HFFc6 (cell line): ENCODE measurements at regions not wholly inside any gene's neighbourhood (a gene's known extent, or its start where the extent isn't known, plus 50 kb on each side); places are given as distances from the start of the nearest gene placed in this dataset.

Experiments used
- DNase-seq: peaks from one replicate; pipeline ENCODE4 v3.0.0-alpha.2; 2018
- H3K27ac Mint-ChIP-seq: 2 replicates; pipeline ENCODE4 v1.8.0; 2020; ENCODE audit warnings: mild to moderate bottlenecking, mixed read lengths
- H3K27me3 Mint-ChIP-seq: 2 replicates; pipeline ENCODE4 v1.8.0; 2021; ENCODE audit warnings: mild to moderate bottlenecking, moderate library complexity, mixed read lengths; ENCODE audit not compliant: insufficient read depth
- H3K36me3 Mint-ChIP-seq: 2 replicates; pipeline ENCODE4 v1.8.0; 2021; ENCODE audit warnings: low read depth, mixed read lengths
- H3K4me1 Mint-ChIP-seq: 2 replicates; pipeline ENCODE4 v1.8.0; 2020; ENCODE audit warnings: low read depth, mixed read lengths
- H3K4me3 Mint-ChIP-seq: 2 replicates; pipeline ENCODE4 v1.8.0; 2020; ENCODE audit warnings: mild to moderate bottlenecking, moderate library complexity, mixed read lengths
- H3K9me3 Mint-ChIP-seq: 2 replicates; pipeline ENCODE4 v1.8.0; 2020; ENCODE audit warnings: mild to moderate bottlenecking, mixed read lengths
- CTCF ChIP-seq: fragments of 200-600 bp; sonication (generic); IDR thresholded peaks from 2 replicates; pipeline ENCODE4 v1.5.0; 2021; ENCODE audit warnings: antibody characterized with exemption, mild to moderate bottlenecking

DNA sequence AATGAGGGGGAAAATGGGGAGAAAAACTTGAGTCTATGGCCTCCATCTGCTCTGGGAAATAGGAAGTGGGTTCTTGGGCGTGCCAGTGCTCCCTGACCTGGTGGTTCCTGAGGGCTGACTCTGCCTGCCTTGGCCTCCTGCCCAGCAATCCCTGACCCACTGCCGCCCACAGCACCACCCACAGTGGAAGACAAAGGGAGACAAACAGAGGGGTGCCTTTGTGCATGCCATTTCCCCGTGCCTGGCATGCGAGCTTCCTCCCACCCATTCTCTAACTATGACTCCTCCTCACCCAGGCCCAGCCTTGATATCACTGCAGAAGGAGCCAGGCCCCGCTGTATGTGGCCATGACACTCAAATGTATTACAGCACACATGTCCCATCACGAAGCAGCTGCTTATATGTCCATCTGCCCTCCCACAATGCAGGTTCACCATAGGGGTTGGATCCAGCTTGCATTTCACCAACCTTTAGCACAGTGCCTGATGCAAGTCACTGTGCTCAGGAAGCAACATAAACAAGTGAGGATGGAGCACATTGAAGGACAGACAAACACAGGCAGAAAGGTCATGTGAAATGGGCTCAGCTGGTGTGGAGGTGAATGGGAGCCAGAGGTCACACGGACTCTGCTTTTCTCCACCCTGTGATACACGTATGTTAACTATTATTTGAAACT lies 84.4 kb downstream of the ADRB2 start:
- DNase-seq = peak; percentile 57
- H3K27ac Mint-ChIP-seq = peak overlapping the region; percentile 94
- no peaks in the 10 kb centered on the region for H3K27me3 Mint-ChIP-seq
- H3K4me1 Mint-ChIP-seq = peaks cover 94% of the 10 kb centered on the region
- peak overlapping the region; percentile 4 for H3K4me3 Mint-ChIP-seq
- H3K9me3 Mint-ChIP-seq = no peaks in the 10 kb centered on the region
- no peaks in the 10 kb centered on the region for H3K36me3 Mint-ChIP-seq
- TF ChIP-seq CTCF = no peak

- Mint-ChIP-seq H3K27me3 (no peaks in the 10 kb centered on the region), H3K36me3 (no peaks in the 10 kb centered on the region), H3K4me3 (peak overlapping the region; percentile 4; the same call in 1 of the 2 replicates), H3K27ac (peak overlapping the region; percentile 94), H3K4me1 (peaks cover 97% of the 10 kb centered on the region), H3K9me3 (no peaks in the 10 kb centered on the region)
- TF ChIP-seq CTCF = no peak
- no peak for DNase-seq
Measured at GRCh38 chr5:148911386-148911785, 85.0 kb downstream of the ADRB2 start.

DNA sequence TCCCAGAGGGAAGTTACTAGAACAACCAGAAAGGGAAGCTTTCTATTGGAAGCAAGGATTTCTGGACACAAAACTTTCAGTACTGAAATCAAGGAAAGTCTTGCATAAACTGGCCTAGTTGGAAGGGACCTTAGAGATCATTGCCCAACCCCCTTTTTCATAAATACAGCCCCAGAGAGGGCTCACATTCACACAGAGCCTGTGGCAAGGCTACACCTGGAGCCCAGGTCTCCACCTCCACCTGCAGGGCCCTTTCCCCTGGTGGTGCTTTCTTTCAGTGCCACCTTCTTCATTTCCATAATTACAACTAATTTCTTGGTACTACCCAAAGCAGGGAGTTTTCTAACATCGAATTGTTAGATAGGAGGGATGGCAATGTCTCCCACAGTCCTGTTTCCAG lies 85.7 kb downstream of the ADRB2 start:
- Mint-ChIP-seq H3K27me3 (no peaks in the 10 kb centered on the region), H3K4me1 (peaks cover 97% of the 10 kb centered on the region), H3K27ac (peak overlapping the region; percentile 94), H3K4me3 (peak overlapping the region; percentile 82), H3K9me3 (no peaks in the 10 kb centered on the region), H3K36me3 (no peaks in the 10 kb centered on the region)
- no peak for TF ChIP-seq CTCF
- DNase-seq = no peak

- peaks cover 93% of the 10 kb centered on the region for H3K4me1 Mint-ChIP-seq
- H3K27me3 Mint-ChIP-seq = no peaks in the 10 kb centered on the region
- peak; percentile 99 for DNase-seq
- peak; percentile 58; the same call in 1 of the 2 replicates for TF ChIP-seq CTCF
- H3K27ac Mint-ChIP-seq = peak overlapping the region; percentile 94
- no peaks in the 10 kb centered on the region for H3K9me3 Mint-ChIP-seq
- no peaks in the 10 kb centered on the region for H3K36me3 Mint-ChIP-seq
- H3K4me3 Mint-ChIP-seq = peak overlapping the region; percentile 82
Measured at GRCh38 chr5:148912714-148913398, 86.4 kb downstream of the ADRB2 start.

GRCh38 chr5:148913493-148913892 lies 87.1 kb downstream of the ADRB2 start:
- H3K4me1 Mint-ChIP-seq = peaks cover 87% of the 10 kb centered on the region
- no peaks in the 10 kb centered on the region for H3K36me3 Mint-ChIP-seq
- no peak for TF ChIP-seq CTCF

More at GRCh38 chr5:148913493-148913892, 87.1 kb downstream of the ADRB2 start:
- no peaks in the 10 kb centered on the region for H3K27me3 Mint-ChIP-seq
- peak overlapping the region; percentile 94 for H3K27ac Mint-ChIP-seq
- DNase-seq = no peak
- peak overlapping the region; percentile 82 for H3K4me3 Mint-ChIP-seq
- H3K9me3 Mint-ChIP-seq = no peaks in the 10 kb centered on the region
